ENCODE measurements at regions not wholly inside any gene's neighbourhood (a gene's known extent, or its start where the extent isn't known, plus 50 kb on each side); places are given as distances from the start of the nearest gene placed in this dataset.

- H3K27ac ChIP-seq (ENCODE audit: low read length) = no peak overlapping the region
- TF ChIP-seq EZH2phosphoT487 (IDR thresholded peaks at IDR 0.05; ENCODE audit: low read length) = no peak
- TF ChIP-seq EZH2 (optimal IDR thresholded peaks at IDR 0.05; ENCODE audit: low read depth, low read length) = no peak
- TF ChIP-seq CTCF (IDR thresholded peaks at IDR 0.05; ENCODE audit: low read length) = no peak
Measured at GRCh38 chr1:187054862-187055757, 226.4 kb downstream of the PLA2G4A start.

GRCh38 chr1:187063271-187063670, 234.5 kb downstream of the PLA2G4A start:
- no peaks in the 10 kb centered on the region for H3K27me3 ChIP-seq (replicated peaks; ENCODE audit: insufficient read depth, low read length)
- H3K79me2 ChIP-seq (ENCODE audit: low read length) = no peaks in the 10 kb centered on the region
- H3K4me2 ChIP-seq (ENCODE audit: low read depth, low read length) = no peak overlapping the region
- TF ChIP-seq CTCF (IDR thresholded peaks at IDR 0.05; ENCODE audit: low read length) (no peak), EZH2phosphoT487 (IDR thresholded peaks at IDR 0.05; ENCODE audit: low read length) (no peak), EZH2 (optimal IDR thresholded peaks at IDR 0.05; ENCODE audit: low read depth, low read length) (no peak)
- DNase-seq = no peak
- H3K27ac ChIP-seq (ENCODE audit: low read length) = no peak overlapping the region
- H3K4me3 ChIP-seq (ENCODE audit: low read length) = no peak overlapping the region
- no peaks in the 10 kb centered on the region for H3K4me1 ChIP-seq (ENCODE audit: low read length)
- no peak overlapping the region for H2AFZ ChIP-seq (ENCODE audit: low read length)
- H3F3A ChIP-seq (ENCODE audit: insufficient read depth, low read length) = no peaks in the 10 kb centered on the region
- H3K9me3 ChIP-seq (replicated peaks; ENCODE audit: insufficient read depth, low read length) = no peaks in the 10 kb centered on the region
- H3K9me2 ChIP-seq (replicated peaks; ENCODE audit: insufficient read depth, low read length) = no peaks in the 10 kb centered on the region
- no peaks in the 10 kb centered on the region for H3K36me3 ChIP-seq (replicated peaks; ENCODE audit: insufficient read depth, low read length)
- H3K9ac ChIP-seq (ENCODE audit: low read length) = no peak overlapping the region
- no peaks in the 10 kb centered on the region for H4K20me1 ChIP-seq (ENCODE audit: insufficient read depth, low read length)

More at GRCh38 chr1:187054862-187055757, 226.4 kb downstream of the PLA2G4A start:
- no peak overlapping the region for H3K9ac ChIP-seq (ENCODE audit: low read length)
- H4K20me1 ChIP-seq (ENCODE audit: insufficient read depth, low read length) = no peaks in the 10 kb centered on the region
- no peaks in the 10 kb centered on the region for H3K36me3 ChIP-seq (replicated peaks; ENCODE audit: insufficient read depth, low read length)
- H3K4me2 ChIP-seq (ENCODE audit: low read depth, low read length) = no peak overlapping the region
- no peaks in the 10 kb centered on the region for H3K9me2 ChIP-seq (replicated peaks; ENCODE audit: insufficient read depth, low read length)
- no peak for DNase-seq
- H3K4me3 ChIP-seq (ENCODE audit: low read length) = no peak overlapping the region
- H3K9me3 ChIP-seq (replicated peaks; ENCODE audit: insufficient read depth, low read length) = no peaks in the 10 kb centered on the region
- H3K27me3 ChIP-seq (replicated peaks; ENCODE audit: insufficient read depth, low read length) = no peaks in the 10 kb centered on the region
- peaks cover 10% of the 10 kb centered on the region; the same call in 1 of the 2 replicates for H3K4me1 ChIP-seq (ENCODE audit: low read length)
- H2AFZ ChIP-seq (ENCODE audit: low read length) = no peak overlapping the region
- H3K79me2 ChIP-seq (ENCODE audit: low read length) = no peaks in the 10 kb centered on the region
- peaks cover 5% of the 10 kb centered on the region for H3F3A ChIP-seq (ENCODE audit: insufficient read depth, low read length)

- no peaks in the 10 kb centered on the region for H4K20me1 ChIP-seq (ENCODE audit: insufficient read depth, low read length)
- no peak overlapping the region for H3K4me3 ChIP-seq (ENCODE audit: low read length)
- no peak overlapping the region for H2AFZ ChIP-seq (ENCODE audit: low read length)
Measured at GRCh38 chr1:187067160-187067559, 238.4 kb downstream of the PLA2G4A start.

More at GRCh38 chr1:187067160-187067559, 238.4 kb downstream of the PLA2G4A start:
- DNase-seq = no peak
- H3K9me3 ChIP-seq (replicated peaks; ENCODE audit: insufficient read depth, low read length) = no peaks in the 10 kb centered on the region
- no peaks in the 10 kb centered on the region for H3K36me3 ChIP-seq (replicated peaks; ENCODE audit: insufficient read depth, low read length)
- no peaks in the 10 kb centered on the region for H3F3A ChIP-seq (ENCODE audit: insufficient read depth, low read length)
- TF ChIP-seq EZH2 (optimal IDR thresholded peaks at IDR 0.05; ENCODE audit: low read depth, low read length) = no peak
- no peak for TF ChIP-seq EZH2phosphoT487 (IDR thresholded peaks at IDR 0.05; ENCODE audit: low read length)
- TF ChIP-seq CTCF (IDR thresholded peaks at IDR 0.05; ENCODE audit: low read length) = no peak
- no peaks in the 10 kb centered on the region for H3K27me3 ChIP-seq (replicated peaks; ENCODE audit: insufficient read depth, low read length)
- no peak overlapping the region for H3K4me2 ChIP-seq (ENCODE audit: low read depth, low read length)
- no peaks in the 10 kb centered on the region for H3K9me2 ChIP-seq (replicated peaks; ENCODE audit: insufficient read depth, low read length)
- H3K79me2 ChIP-seq (ENCODE audit: low read length) = no peaks in the 10 kb centered on the region
- H3K9ac ChIP-seq (ENCODE audit: low read length) = no peak overlapping the region
- no peaks in the 10 kb centered on the region for H3K4me1 ChIP-seq (ENCODE audit: low read length)
- H3K27ac ChIP-seq (ENCODE audit: low read length) = no peak overlapping the region

Measured in MM.1S (cell line).